HepG2 (cell line): ENCODE measurements at regions not wholly inside any gene's neighbourhood (a gene's known extent, or its start where the extent isn't known, plus 50 kb on each side); places are given as distances from the start of the nearest gene placed in this dataset.

ENCODE experiments used
- CTCF ChIP-seq: sonication (generic); formaldehyde crosslinking; IDR thresholded peaks from 2 replicates; pipeline ENCODE4 v1.5.0; 2020; ENCODE audit warnings: mild to moderate bottlenecking, missing genetic modification reagents, moderate library complexity
- KLF13 ChIP-seq: sonication (generic); formaldehyde crosslinking; IDR thresholded peaks from 2 replicates; pipeline ENCODE4 v1.4.0; 2020; ENCODE audit warnings: mild to moderate bottlenecking, missing genetic modification reagents

- TF ChIP-seq CTCF (CRISPR knock-in tag) (peak; percentile 77), KLF13 (CRISPR knock-in tag) (no peak)
Measured at GRCh38 chr5:178793151-178793550, 62.7 kb upstream of the ZNF354A start.
